ENCODE measurements at regions not wholly inside any gene's neighbourhood (a gene's known extent, or its start where the extent isn't known, plus 50 kb on each side); places are given as distances from the start of the nearest gene placed in this dataset.

GRCh38 chr10:88136712-88137111 is 273.3 kb downstream of the PTEN start:
- no peak for DNase-seq

- no peak for DNase-seq
Measured at GRCh38 chr10:88138319-88138848, 275.0 kb downstream of the PTEN start.

- no peak for DNase-seq
Measured at GRCh38 chr10:88147000-88147798, 283.8 kb downstream of the PTEN start.

- DNase-seq = no peak
Measured at GRCh38 chr10:88149906-88150305, 286.5 kb downstream of the PTEN start.

- no peak for DNase-seq
Measured at GRCh38 chr10:88150339-88150738, 286.9 kb downstream of the PTEN start.

- peak; percentile 45 to 59 for DNase-seq
Measured at GRCh38 chr10:88152728-88153133, 289.3 kb downstream of the PTEN start.

- DNase-seq = no peak
Measured at GRCh38 chr10:88154596-88155250, 291.3 kb downstream of the PTEN start.

GRCh38 chr10:88156341-88156740 is 292.9 kb downstream of the PTEN start:
- DNase-seq = no peak

GRCh38 chr10:88157981-88158465 is 294.6 kb downstream of the PTEN start:
- no peak for DNase-seq

GRCh38 chr10:88158526-88159122 is 295.2 kb downstream of the PTEN start:
- no peak for DNase-seq

GRCh38 chr10:88159127-88159829 is 295.9 kb downstream of the PTEN start:
- DNase-seq = no peak

- no peak for DNase-seq
Measured at GRCh38 chr10:88161070-88161469, 297.6 kb downstream of the PTEN start.

- DNase-seq = no peak
Measured at GRCh38 chr10:88161756-88162155, 298.3 kb downstream of the PTEN start.

- DNase-seq = no peak
Measured at GRCh38 chr10:88162852-88163251, 299.4 kb downstream of the PTEN start.

GRCh38 chr10:88163572-88163971 is 300.1 kb downstream of the PTEN start:
- DNase-seq = no peak

- no peak for DNase-seq
Measured at GRCh38 chr10:88164471-88164870, 301.0 kb downstream of the PTEN start.

- DNase-seq = no peak
Measured at GRCh38 chr10:88165849-88166271, 302.4 kb downstream of the PTEN start.

GRCh38 chr10:88168171-88169036 is 305.0 kb downstream of the PTEN start:
- DNase-seq = no peak

GRCh38 chr10:88169037-88169319 is 305.6 kb downstream of the PTEN start:
- no peak for DNase-seq

GRCh38 chr10:88170628-88171027 is 307.2 kb downstream of the PTEN start:
- DNase-seq = no peak

GRCh38 chr10:88172159-88172558 is 308.7 kb downstream of the PTEN start:
- no peak for DNase-seq

- no peak for DNase-seq
Measured at GRCh38 chr10:88174391-88174790, 311.0 kb downstream of the PTEN start.
